ACHN (cell line): ENCODE measurements at regions not wholly inside any gene's neighbourhood (a gene's known extent, or its start where the extent isn't known, plus 50 kb on each side); places are given as distances from the start of the nearest gene placed in this dataset.

ENCODE experiments used
- DNase-seq: peaks from one replicate; pipeline ENCODE4 v3.0.0-alpha.2; 2015
- in situ Hi-C: cut with HindIII; loops from 2 replicates; pipeline ENCODE4 v1.10.0; 2017; ENCODE audit warnings: low sequenced_read_pairs, low pct_ligation_motif_present, low pct_unique_long_range_greater_than_20kb

GRCh38 chr7:70846208-70846607 is 285.7 kb upstream of the GALNT17 start:
- in situ Hi-C loops: no loop called here
- DNase-seq: no peak

GRCh38 chr7:70849580-70850235 is 282.2 kb upstream of the GALNT17 start:
- in situ Hi-C loops: no loop called here
- no peak for DNase-seq

- no peak for DNase-seq
- in situ Hi-C loops: no loop called here
These were observed 276.6 kb upstream of the GALNT17 start for GRCh38 chr7:70855373-70855772.

GRCh38 chr7:70856901-70857630 is 274.9 kb upstream of the GALNT17 start:
- DNase-seq: peak; percentile 62
- in situ Hi-C loops: no loop called here

- no peak for DNase-seq
- in situ Hi-C loops: no loop called here
These were observed 274.0 kb upstream of the GALNT17 start for GRCh38 chr7:70857793-70858545.

GRCh38 chr7:70867513-70867912 is 264.4 kb upstream of the GALNT17 start:
- no peak for DNase-seq
- in situ Hi-C loops: no loop called here

- DNase-seq: no peak
- in situ Hi-C loops: no loop called here
These were observed 261.6 kb upstream of the GALNT17 start for GRCh38 chr7:70870349-70870748.

GRCh38 chr7:70872188-70872587 is 259.8 kb upstream of the GALNT17 start:
- no peak for DNase-seq

GRCh38 chr7:70881167-70881847 is 250.6 kb upstream of the GALNT17 start:
- DNase-seq: no peak
- in situ Hi-C loops: no loop called here

More at GRCh38 chr7:70872188-70872587, 259.8 kb upstream of the GALNT17 start:
- in situ Hi-C loops: no loop called here

- in situ Hi-C loops: no loop called here
These were observed 248.0 kb upstream of the GALNT17 start for GRCh38 chr7:70883750-70884439.

GRCh38 chr7:70884440-70884764 is 247.5 kb upstream of the GALNT17 start:
- no peak for DNase-seq
- in situ Hi-C loops: no loop called here

More at GRCh38 chr7:70883750-70884439, 248.0 kb upstream of the GALNT17 start:
- DNase-seq: no peak

GRCh38 chr7:70884809-70885208 is 247.1 kb upstream of the GALNT17 start:
- in situ Hi-C loops: no loop called here
- no peak for DNase-seq

- DNase-seq: no peak
- in situ Hi-C loops: no loop called here
These were observed 245.4 kb upstream of the GALNT17 start for GRCh38 chr7:70886547-70886946.

- in situ Hi-C loops: no loop called here
- DNase-seq: no peak
These were observed 244.8 kb upstream of the GALNT17 start for GRCh38 chr7:70887186-70887585.

GRCh38 chr7:70890147-70890969 is 241.6 kb upstream of the GALNT17 start:
- in situ Hi-C loops: no loop called here
- DNase-seq: no peak

GRCh38 chr7:70893422-70893821 is 238.5 kb upstream of the GALNT17 start:
- in situ Hi-C loops: no loop called here
- no peak for DNase-seq

- in situ Hi-C loops: no loop called here
- no peak for DNase-seq
These were observed 237.8 kb upstream of the GALNT17 start for GRCh38 chr7:70893971-70894715.
